GM12878 (cell line): ENCODE measurements at regions not wholly inside any gene's neighbourhood (a gene's known extent, or its start where the extent isn't known, plus 50 kb on each side); places are given as distances from the start of the nearest gene placed in this dataset.

ENCODE experiments used
- ATAC-seq: fragments of 200-7000 bp; cut with Tn5 transposase; 3 replicates; pipeline ENCODE4 v1.9.1; 2020; ENCODE audit warnings: mild to moderate bottlenecking, moderate library complexity
- BruUV-seq: library from RNA; stranded (reverse); fragments of 400-500 nt; replicated peaks from 2 replicates; lab custom pipeline; 2021; lab: Mats Ljungman, UMichigan
- CTCF ChIA-PET: fragments of 300-600 bp; sonication (Branson Sonifier 250); formaldehyde crosslinking; extraction: SDS; loops from one replicate; lab custom pipeline; 2021; ENCODE audit warnings: inconsistent platforms; lab: Yijun Ruan, JAX
- POLR2A ChIA-PET: fragments of 350-600 bp; formaldehyde crosslinking; extraction: SDS; loops from one replicate; lab custom pipeline; 2021; ENCODE audit warnings: inconsistent platforms; lab: Charles Lee
- RAD21 ChIA-PET: fragments of 300-600 bp; sonication (Branson Sonifier 250); formaldehyde crosslinking; loops from one replicate; lab custom pipeline; 2023; ENCODE audit warnings: antibody characterized with exemption; ENCODE audit not compliant: unreplicated experiment; lab: Charles Lee
- SMC1A ChIA-PET: fragments of 300-600 bp; sonication (Branson Sonifier 250); formaldehyde crosslinking; loops from one replicate; lab custom pipeline; 2023; ENCODE audit not compliant: unreplicated experiment, uncharacterized antibody; lab: Charles Lee
- DNase-seq: peaks from one replicate; pipeline ENCODE4 v3.0.0-alpha.2; 2011; ENCODE audit warnings: low read depth, low spot score
- FAIRE-seq: peaks from 3 replicates; lab custom pipeline; 2011; peaks lifted over from hg19 to GRCh38; lab: Jason Lieb, UNC
- H2AFZ ChIP-seq: 2 replicates; pipeline ENCODE4 v1.6.0; 2011; ENCODE audit warnings: low read depth, low read length, control low read depth; ENCODE audit not compliant: control insufficient read depth
- H3K27ac ChIP-seq: 2 replicates; pipeline ENCODE4 v1.5.1; 2011; ENCODE audit warnings: control low read depth; ENCODE audit not compliant: control insufficient read depth, insufficient read depth
- H3K27me3 ChIP-seq, 2 experiments: replicated peaks in 1 of 2; 2 replicates each; pipeline versions ENCODE4 v1.6.0 to v1.6.1; 2011; ENCODE audit warnings: low read length in 1 of 2; ENCODE audit not compliant: control insufficient read depth in 2 of 2, insufficient read depth in 2 of 2
- H3K36me3 ChIP-seq, 2 experiments: 2 replicates each; pipeline ENCODE4 v1.5.1; 2011; ENCODE audit warnings: low read length in 1 of 2; ENCODE audit not compliant: control insufficient read depth in 2 of 2, insufficient read depth in 2 of 2
- H3K4me1 ChIP-seq: 2 replicates; pipeline ENCODE4 v1.6.1; 2011; ENCODE audit warnings: mild to moderate bottlenecking, low read length, moderate library complexity, mixed read lengths; ENCODE audit not compliant: control insufficient read depth, insufficient read depth
- H3K4me2 ChIP-seq: 2 replicates; pipeline ENCODE4 v1.6.0; 2011; ENCODE audit warnings: control low read depth; ENCODE audit not compliant: control insufficient read depth, insufficient read depth
- H3K4me3 ChIP-seq: fragments of 200-600 bp; sonication (generic); 2 replicates; pipeline ENCODE4 v1.5.1; 2016
- H3K79me2 ChIP-seq: 2 replicates; pipeline ENCODE4 v1.6.0; 2011; ENCODE audit warnings: low read length; ENCODE audit not compliant: control insufficient read depth, insufficient read depth
- H3K9ac ChIP-seq: 2 replicates; pipeline ENCODE4 v1.8.0; 2011; ENCODE audit warnings: low read length, control low read depth, mixed read lengths; ENCODE audit not compliant: control insufficient read depth, insufficient read depth
- H3K9me3 ChIP-seq: replicated peaks from 3 replicates; pipeline ENCODE4 v1.5.1; 2011; ENCODE audit warnings: mild to moderate bottlenecking, low read length; ENCODE audit not compliant: control insufficient read depth, insufficient read depth
- H4K20me1 ChIP-seq: 2 replicates; pipeline ENCODE4 v1.6.0; 2011; ENCODE audit not compliant: control insufficient read depth, insufficient read depth
- BCLAF1 ChIP-seq: fragments of 450-650 bp; IDR thresholded peaks from 2 replicates; pipeline ENCODE4 v1.6.1; 2017; ENCODE audit warnings: antibody characterized with exemption, mild to moderate bottlenecking, moderate library complexity
- CHD4 ChIP-seq: fragments of 200-600 bp; sonication (generic); IDR thresholded peaks from 2 replicates; pipeline ENCODE4 v1.6.1; 2016; ENCODE audit warnings: mild to moderate bottlenecking
- E2F8 ChIP-seq: fragments of 450-650 bp; IDR thresholded peaks from 2 replicates; pipeline ENCODE4 v1.6.1; 2018; ENCODE audit warnings: mild to moderate bottlenecking, low read depth, moderate library complexity; ENCODE audit not compliant: partially characterized antibody
- EP300 ChIP-seq, 2 experiments: fragments of 150-350 bp in 1 of 2; IDR thresholded peaks; 2 replicates each; pipeline ENCODE4 v1.6.1; 2011 to 2012; ENCODE audit warnings: low read depth in 2 of 2, low read length in 2 of 2, borderline replicate concordance in 1 of 2, improper control_type of control experiment in 1 of 2, inconsistent platforms in 1 of 2; ENCODE audit not compliant: control insufficient read depth in 1 of 2
- FOXK2 ChIP-seq: fragments of 450-650 bp; IDR thresholded peaks from 2 replicates; pipeline ENCODE4 v1.6.1; 2017; ENCODE audit warnings: mild to moderate bottlenecking, moderate library complexity
- HSF1 ChIP-seq: fragments of 150-350 bp; IDR thresholded peaks from 2 replicates; pipeline ENCODE4 v1.6.1; 2014; ENCODE audit warnings: mild to moderate bottlenecking, low read depth, low read length
- LARP7 ChIP-seq: fragments of 450-650 bp; IDR thresholded peaks from 2 replicates; pipeline ENCODE4 v1.6.1; 2017; ENCODE audit warnings: mild to moderate bottlenecking
- MEF2A ChIP-seq: IDR thresholded peaks from 2 replicates; pipeline ENCODE4 v1.6.1; 2011; ENCODE audit warnings: low read depth, mild to moderate bottlenecking, low read length, moderate library complexity; ENCODE audit not compliant: insufficient read depth
- MYB ChIP-seq: fragments of 150-350 bp; IDR thresholded peaks from 2 replicates; pipeline ENCODE4 v1.6.1; 2014; ENCODE audit warnings: mild to moderate bottlenecking, low read depth, low read length, borderline replicate concordance
- NFXL1 ChIP-seq: fragments of 450-650 bp; IDR thresholded peaks from 2 replicates; pipeline ENCODE4 v1.6.1; 2017; ENCODE audit warnings: antibody characterized with exemption, mild to moderate bottlenecking, borderline replicate concordance
- PAX8 ChIP-seq: fragments of 450-650 bp; IDR thresholded peaks from 2 replicates; pipeline ENCODE4 v1.6.1; 2017; ENCODE audit warnings: mild to moderate bottlenecking, moderate library complexity
- PML ChIP-seq: IDR thresholded peaks from 2 replicates; pipeline ENCODE4 v1.6.1; 2012; ENCODE audit warnings: low read length, inconsistent platforms
- RUNX3 ChIP-seq: IDR thresholded peaks from 2 replicates; pipeline ENCODE4 v1.6.1; 2012; ENCODE audit warnings: low read length, inconsistent platforms
- SIX5 ChIP-seq: IDR thresholded peaks from 2 replicates; pipeline ENCODE4 v1.6.1; 2011; ENCODE audit warnings: mild to moderate bottlenecking, low read depth, low read length, moderate library complexity; ENCODE audit not compliant: severe bottlenecking
- SMARCA5 ChIP-seq: fragments of 450-650 bp; IDR thresholded peaks from 2 replicates; pipeline ENCODE4 v1.6.1; 2017; ENCODE audit warnings: mild to moderate bottlenecking
- SREBF1 ChIP-seq: IDR thresholded peaks from 2 replicates; pipeline ENCODE4 v1.6.1; 2012; ENCODE audit warnings: mild to moderate bottlenecking, low read length
- YY1 ChIP-seq: IDR thresholded peaks from 2 replicates; pipeline ENCODE4 v1.6.1; 2011; ENCODE audit warnings: low read depth, mild to moderate bottlenecking, low read length
- ZNF207 ChIP-seq: fragments of 450-650 bp; IDR thresholded peaks from 2 replicates; pipeline ENCODE4 v1.6.1; 2014; ENCODE audit warnings: antibody characterized with exemption, mild to moderate bottlenecking, borderline replicate concordance
- WGBS: methylation state at CpG from one replicate; pipeline ENCODE4 v1.1.6; 2016; ENCODE audit warnings: low lambda C conversion rate; ENCODE audit not compliant: insufficient replicate concordance, insufficient coverage; ENCODE audit errors: missing lambda C conversion rate; 5-methylcytosine and 5-hydroxymethylcytosine counted together
- in situ Hi-C: fragments of 300-500 bp; cut with MboI; formaldehyde crosslinking; loops from 9 replicates; pipeline ENCODE4 v1.14.3; 2018; ENCODE audit warnings: mixed read lengths
- intact Hi-C: fragments of 100-400 bp; cut with micrococcal nuclease; formaldehyde crosslinking; loops from one replicate; pipeline ENCODE4 v1.14.2; 2022; ENCODE audit not compliant: unreplicated experiment
- TF ChIP-seq, protein P1 (sequence below): IDR thresholded peaks from 2 replicates; pipeline ENCODE4 v1.6.1; 2012; ENCODE audit warnings: low read depth, low read length, improper control_type of control experiment

DNA sequence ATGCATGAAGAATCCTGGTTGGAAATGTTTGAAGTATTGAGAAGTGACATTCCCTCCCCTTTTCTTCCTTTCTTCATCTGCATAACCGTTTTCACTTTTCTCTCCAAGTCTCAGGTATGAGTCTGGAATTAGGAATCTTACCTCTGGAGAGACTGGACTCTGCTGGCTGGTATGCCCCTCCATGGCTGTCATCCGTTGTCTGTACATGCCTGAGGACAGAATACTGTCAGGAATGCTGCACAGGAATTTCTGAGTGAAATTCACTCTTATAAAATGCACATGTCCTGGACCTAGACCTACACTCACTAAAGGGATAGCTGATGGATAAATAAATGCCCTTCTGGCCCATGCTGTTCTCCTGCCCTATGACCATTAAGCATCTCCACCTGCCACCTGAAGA is 179.5 kb downstream of the MSN start:
- no peaks in the 10 kb centered on the region for H3K79me2 ChIP-seq
- no peak for DNase-seq
- ChIA-PET SMC1A (no interaction called here), RAD21 (no interaction called here), CTCF (no interaction called here), POLR2A (no interaction called here)
- H3K27me3 ChIP-seq = no peaks in the 10 kb centered on the region
- no peak overlapping the region for H3K27ac ChIP-seq
- BruUV-seq = no TSS peak
- no peak for FAIRE-seq
- no peak overlapping the region for H3K4me2 ChIP-seq
- H3K36me3 ChIP-seq = no peaks in the 10 kb centered on the region
- H3K9ac ChIP-seq = no peak overlapping the region
- intact Hi-C loops (no loop called here), in situ Hi-C loops (no loop called here)
- H3K9me3 ChIP-seq = no peaks in the 10 kb centered on the region; the same call in 2 of the 3 replicates
- H3K4me1 ChIP-seq = no peaks in the 10 kb centered on the region
- H2AFZ ChIP-seq = no peak overlapping the region
- H4K20me1 ChIP-seq = no peaks in the 10 kb centered on the region
- 25% methylated on average over 2 of the region's 2 CpGs for WGBS
- TF ChIP-seq PML (no peak), LARP7 (no peak), E2F8 (no peak), ZNF207 (no peak), PAX8 (no peak), FOXK2 (no peak), HSF1 (no peak), SREBF1 (no peak), NFXL1 (no peak), SIX5 (no peak), YY1 (no peak), BCLAF1 (no peak), CHD4 (no peak), RUNX3 (no peak), SMARCA5 (no peak), MYB (no peak), EP300 (IDR thresholded peaks at IDR 0.05; ENCODE audit: borderline replicate concordance in 1 of 2, control insufficient read depth in 1 of 2, low read depth in 2 of 2, low read length in 2 of 2) (no peak), MEF2A (no peak)
- TF ChIP-seq, protein P1, sequence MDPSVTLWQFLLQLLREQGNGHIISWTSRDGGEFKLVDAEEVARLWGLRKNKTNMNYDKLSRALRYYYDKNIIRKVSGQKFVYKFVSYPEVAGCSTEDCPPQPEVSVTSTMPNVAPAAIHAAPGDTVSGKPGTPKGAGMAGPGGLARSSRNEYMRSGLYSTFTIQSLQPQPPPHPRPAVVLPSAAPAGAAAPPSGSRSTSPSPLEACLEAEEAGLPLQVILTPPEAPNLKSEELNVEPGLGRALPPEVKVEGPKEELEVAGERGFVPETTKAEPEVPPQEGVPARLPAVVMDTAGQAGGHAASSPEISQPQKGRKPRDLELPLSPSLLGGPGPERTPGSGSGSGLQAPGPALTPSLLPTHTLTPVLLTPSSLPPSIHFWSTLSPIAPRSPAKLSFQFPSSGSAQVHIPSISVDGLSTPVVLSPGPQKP = no peak
- ATAC-seq = no peak
- no peak overlapping the region for H3K4me3 ChIP-seq
